ENCODE measurements at regions not wholly inside any gene's neighbourhood (a gene's known extent, or its start where the extent isn't known, plus 50 kb on each side); places are given as distances from the start of the nearest gene placed in this dataset.

GRCh38 chr9:118283488-118283887 lies 579.3 kb downstream of the TLR4 start:
- Histone ChIP-seq H3K9me3 (ENCODE audit: insufficient read depth, low read length) (no peaks in the 10 kb centered on the region), H3K9ac (ENCODE audit: insufficient read length, low read depth) (no peak overlapping the region), H3K4me3 (ENCODE audit: insufficient read length, low read depth) (no peak overlapping the region), H3K27me3 (ENCODE audit: insufficient read depth, insufficient read length) (no peaks in the 10 kb centered on the region), H3K36me3 (ENCODE audit: insufficient read depth, insufficient read length, low read length) (no peaks in the 10 kb centered on the region), H3K4me1 (ENCODE audit: insufficient read depth, insufficient read length) (no peaks in the 10 kb centered on the region)
- no peak for DNase-seq (ENCODE audit: low read depth, low spot score)
- TF ChIP-seq SUZ12 (IDR thresholded peaks at IDR 0.05; ENCODE audit: extremely low read depth, insufficient read depth, insufficient read length) (no peak), YY1 (IDR thresholded peaks at IDR 0.05; ENCODE audit: insufficient read depth, insufficient read length) (no peak), ZNF274 (IDR thresholded peaks at IDR 0.05; ENCODE audit: low read depth, low read length) (no peak)

- no peak for DNase-seq (ENCODE audit: low read depth, low spot score)
- no peaks in the 10 kb centered on the region for H3K36me3 ChIP-seq (ENCODE audit: insufficient read depth, insufficient read length, low read length)
- no peak for TF ChIP-seq YY1 (IDR thresholded peaks at IDR 0.05; ENCODE audit: insufficient read depth, insufficient read length)
- no peak for TF ChIP-seq SUZ12 (IDR thresholded peaks at IDR 0.05; ENCODE audit: extremely low read depth, insufficient read depth, insufficient read length)
- no peak for TF ChIP-seq ZNF274 (IDR thresholded peaks at IDR 0.05; ENCODE audit: low read depth, low read length)
- H3K4me1 ChIP-seq (ENCODE audit: insufficient read depth, insufficient read length), result no peaks in the 10 kb centered on the region
- no peak overlapping the region for H3K9ac ChIP-seq (ENCODE audit: insufficient read length, low read depth)
- no peaks in the 10 kb centered on the region for H3K9me3 ChIP-seq (ENCODE audit: insufficient read depth, low read length)
- no peaks in the 10 kb centered on the region for H3K27me3 ChIP-seq (ENCODE audit: insufficient read depth, insufficient read length)
- H3K4me3 ChIP-seq (ENCODE audit: insufficient read length, low read depth), result no peak overlapping the region
These were observed 585.9 kb downstream of the TLR4 start for GRCh38 chr9:118290116-118290515.

- H3K9me3 ChIP-seq (ENCODE audit: insufficient read depth, low read length), result no peaks in the 10 kb centered on the region
- no peaks in the 10 kb centered on the region for H3K27me3 ChIP-seq (ENCODE audit: insufficient read depth, insufficient read length)
- no peak overlapping the region for H3K4me3 ChIP-seq (ENCODE audit: insufficient read length, low read depth)
- H3K4me1 ChIP-seq (ENCODE audit: insufficient read depth, insufficient read length), result no peaks in the 10 kb centered on the region
- no peak for DNase-seq (ENCODE audit: low read depth, low spot score)
- TF ChIP-seq SUZ12 (IDR thresholded peaks at IDR 0.05; ENCODE audit: extremely low read depth, insufficient read depth, insufficient read length) (no peak), YY1 (IDR thresholded peaks at IDR 0.05; ENCODE audit: insufficient read depth, insufficient read length) (no peak), ZNF274 (IDR thresholded peaks at IDR 0.05; ENCODE audit: low read depth, low read length) (no peak)
- H3K36me3 ChIP-seq (ENCODE audit: insufficient read depth, insufficient read length, low read length), result no peaks in the 10 kb centered on the region
- H3K9ac ChIP-seq (ENCODE audit: insufficient read length, low read depth), result no peak overlapping the region
These were observed 591.2 kb downstream of the TLR4 start for GRCh38 chr9:118295413-118295812.

- Histone ChIP-seq H3K4me3 (ENCODE audit: insufficient read length, low read depth) (no peak overlapping the region), H3K9me3 (ENCODE audit: insufficient read depth, low read length) (no peaks in the 10 kb centered on the region), H3K4me1 (ENCODE audit: insufficient read depth, insufficient read length) (no peaks in the 10 kb centered on the region), H3K36me3 (ENCODE audit: insufficient read depth, insufficient read length, low read length) (no peaks in the 10 kb centered on the region), H3K9ac (ENCODE audit: insufficient read length, low read depth) (no peak overlapping the region), H3K27me3 (ENCODE audit: insufficient read depth, insufficient read length) (no peaks in the 10 kb centered on the region)
- TF ChIP-seq YY1 (IDR thresholded peaks at IDR 0.05; ENCODE audit: insufficient read depth, insufficient read length) (no peak), SUZ12 (IDR thresholded peaks at IDR 0.05; ENCODE audit: extremely low read depth, insufficient read depth, insufficient read length) (no peak), ZNF274 (IDR thresholded peaks at IDR 0.05; ENCODE audit: low read depth, low read length) (no peak)
- DNase-seq (ENCODE audit: low read depth, low spot score), result no peak
These were observed 598.5 kb downstream of the TLR4 start for GRCh38 chr9:118302721-118303120.

GRCh38 chr9:118303216-118303615 lies 599.0 kb downstream of the TLR4 start:
- H3K27me3 ChIP-seq (ENCODE audit: insufficient read depth, insufficient read length), result no peaks in the 10 kb centered on the region
- no peak for TF ChIP-seq YY1 (IDR thresholded peaks at IDR 0.05; ENCODE audit: insufficient read depth, insufficient read length)
- no peak for TF ChIP-seq ZNF274 (IDR thresholded peaks at IDR 0.05; ENCODE audit: low read depth, low read length)
- TF ChIP-seq SUZ12 (IDR thresholded peaks at IDR 0.05; ENCODE audit: extremely low read depth, insufficient read depth, insufficient read length), result no peak
- DNase-seq (ENCODE audit: low read depth, low spot score), result no peak

GRCh38 chr9:118305331-118305730 lies 601.1 kb downstream of the TLR4 start:
- Histone ChIP-seq H3K4me1 (ENCODE audit: insufficient read depth, insufficient read length) (no peaks in the 10 kb centered on the region), H3K9ac (ENCODE audit: insufficient read length, low read depth) (no peak overlapping the region), H3K9me3 (ENCODE audit: insufficient read depth, low read length) (no peaks in the 10 kb centered on the region), H3K27me3 (ENCODE audit: insufficient read depth, insufficient read length) (no peaks in the 10 kb centered on the region), H3K4me3 (ENCODE audit: insufficient read length, low read depth) (no peak overlapping the region), H3K36me3 (ENCODE audit: insufficient read depth, insufficient read length, low read length) (no peaks in the 10 kb centered on the region)
- DNase-seq (ENCODE audit: low read depth, low spot score), result no peak
- TF ChIP-seq SUZ12 (IDR thresholded peaks at IDR 0.05; ENCODE audit: extremely low read depth, insufficient read depth, insufficient read length), result no peak
- no peak for TF ChIP-seq ZNF274 (IDR thresholded peaks at IDR 0.05; ENCODE audit: low read depth, low read length)
- no peak for TF ChIP-seq YY1 (IDR thresholded peaks at IDR 0.05; ENCODE audit: insufficient read depth, insufficient read length)

More at GRCh38 chr9:118303216-118303615, 599.0 kb downstream of the TLR4 start:
- Histone ChIP-seq H3K9me3 (ENCODE audit: insufficient read depth, low read length) (no peaks in the 10 kb centered on the region), H3K9ac (ENCODE audit: insufficient read length, low read depth) (no peak overlapping the region), H3K4me1 (ENCODE audit: insufficient read depth, insufficient read length) (no peaks in the 10 kb centered on the region), H3K36me3 (ENCODE audit: insufficient read depth, insufficient read length, low read length) (no peaks in the 10 kb centered on the region), H3K4me3 (ENCODE audit: insufficient read length, low read depth) (no peak overlapping the region)

GRCh38 chr9:118306801-118307200 lies 602.6 kb downstream of the TLR4 start:
- H3K9ac ChIP-seq (ENCODE audit: insufficient read length, low read depth), result no peak overlapping the region
- no peak for DNase-seq (ENCODE audit: low read depth, low spot score)
- no peaks in the 10 kb centered on the region for H3K36me3 ChIP-seq (ENCODE audit: insufficient read depth, insufficient read length, low read length)
- no peaks in the 10 kb centered on the region for H3K4me1 ChIP-seq (ENCODE audit: insufficient read depth, insufficient read length)
- no peaks in the 10 kb centered on the region for H3K9me3 ChIP-seq (ENCODE audit: insufficient read depth, low read length)
- H3K4me3 ChIP-seq (ENCODE audit: insufficient read length, low read depth), result no peak overlapping the region
- no peaks in the 10 kb centered on the region for H3K27me3 ChIP-seq (ENCODE audit: insufficient read depth, insufficient read length)
- TF ChIP-seq SUZ12 (IDR thresholded peaks at IDR 0.05; ENCODE audit: extremely low read depth, insufficient read depth, insufficient read length) (no peak), ZNF274 (IDR thresholded peaks at IDR 0.05; ENCODE audit: low read depth, low read length) (no peak)

- TF ChIP-seq YY1 (IDR thresholded peaks at IDR 0.05; ENCODE audit: insufficient read depth, insufficient read length) (no peak), SUZ12 (IDR thresholded peaks at IDR 0.05; ENCODE audit: extremely low read depth, insufficient read depth, insufficient read length) (no peak), ZNF274 (IDR thresholded peaks at IDR 0.05; ENCODE audit: low read depth, low read length) (no peak)
- Histone ChIP-seq H3K27me3 (ENCODE audit: insufficient read depth, insufficient read length) (no peaks in the 10 kb centered on the region), H3K9ac (ENCODE audit: insufficient read length, low read depth) (no peak overlapping the region), H3K9me3 (ENCODE audit: insufficient read depth, low read length) (no peaks in the 10 kb centered on the region), H3K36me3 (ENCODE audit: insufficient read depth, insufficient read length, low read length) (no peaks in the 10 kb centered on the region), H3K4me1 (ENCODE audit: insufficient read depth, insufficient read length) (no peaks in the 10 kb centered on the region), H3K4me3 (ENCODE audit: insufficient read length, low read depth) (no peak overlapping the region)
- DNase-seq (ENCODE audit: low read depth, low spot score), result no peak
These were observed 609.8 kb downstream of the TLR4 start for GRCh38 chr9:118313965-118314364.
